Kidney tubule cell (primary cell): ENCODE measurements at regions not wholly inside any gene's neighbourhood (a gene's known extent, or its start where the extent isn't known, plus 50 kb on each side); places are given as distances from the start of the nearest gene placed in this dataset.
"Not testable (repeated sequence)": the region's sequence is repeated elsewhere in the genome, so short reads cannot be mapped to it uniquely, and the experiment has no call there.

Experiments
- DNase-seq: peaks from one replicate; pipeline ENCODE4 v3.0.0-alpha.2; 2018; ENCODE audit warnings: low spot score

DNA sequence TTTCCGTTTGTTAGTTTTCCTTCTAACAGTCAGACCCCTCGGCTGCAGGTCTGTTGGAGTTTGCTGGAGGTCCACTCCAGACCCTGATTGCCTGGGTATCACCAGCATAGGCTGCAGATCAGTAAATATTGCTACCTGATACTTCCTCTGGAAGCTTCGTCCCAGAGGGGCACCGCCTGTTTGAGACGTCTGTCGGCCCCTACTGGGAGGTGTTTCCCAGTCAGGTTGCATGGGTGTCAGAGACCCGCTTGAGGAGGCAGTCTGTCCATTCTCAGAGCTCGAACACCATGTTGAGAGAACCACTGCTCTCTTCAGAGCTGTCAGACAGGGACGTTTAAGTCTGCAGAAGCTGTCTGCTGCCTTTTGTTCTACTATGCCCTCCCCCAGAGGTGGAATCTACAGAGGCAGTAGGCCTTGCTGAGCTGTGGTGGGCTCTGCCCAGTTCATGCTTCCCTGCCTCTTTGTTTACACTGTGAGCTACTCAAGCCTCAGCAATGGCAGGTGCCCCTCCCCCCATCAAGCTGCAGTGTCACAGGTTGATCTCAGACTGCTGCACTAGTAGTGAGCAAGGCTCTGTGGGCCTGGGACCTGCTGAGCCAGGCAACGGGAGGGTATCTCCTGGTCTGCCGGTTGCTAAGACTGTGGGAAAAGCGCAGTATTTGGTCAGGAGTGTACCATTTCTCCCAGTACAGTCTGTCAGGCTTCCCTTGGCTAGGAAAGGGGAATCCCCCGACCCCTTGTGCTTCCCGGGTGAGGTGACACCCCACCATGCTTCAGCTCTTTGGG is 74.4 kb upstream of the TOP3B start:
- DNase-seq = not testable (repeated sequence)

DNA sequence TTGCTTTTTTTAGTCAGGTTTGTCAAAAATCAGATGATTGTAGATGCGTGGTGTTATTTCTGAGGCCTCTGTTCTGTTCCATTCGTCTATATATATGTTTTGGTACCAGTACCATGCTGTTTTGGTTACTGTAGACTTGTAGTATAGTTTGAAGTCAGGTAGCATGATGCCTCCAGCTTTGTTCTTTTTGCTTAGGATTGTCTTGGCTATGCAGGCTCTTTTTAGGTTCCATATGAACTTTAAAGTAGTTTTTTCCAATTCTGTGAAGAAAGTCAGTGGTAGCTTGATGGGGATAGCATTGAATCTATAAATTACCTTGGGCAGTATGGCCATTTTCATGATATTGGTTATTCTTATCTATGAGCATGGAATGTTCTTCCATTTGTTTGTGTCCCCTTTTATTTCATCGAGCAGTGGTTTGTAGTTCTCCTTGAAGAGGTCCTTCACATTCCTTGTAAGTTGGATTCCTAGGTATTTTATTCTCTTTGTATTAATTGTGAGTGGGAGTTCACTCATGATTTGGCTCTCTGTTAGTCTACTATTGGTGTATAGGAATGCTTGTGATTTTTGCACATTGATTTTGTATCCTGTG is 70.1 kb upstream of the TOP3B start:
- DNase-seq = not testable (repeated sequence)

DNA sequence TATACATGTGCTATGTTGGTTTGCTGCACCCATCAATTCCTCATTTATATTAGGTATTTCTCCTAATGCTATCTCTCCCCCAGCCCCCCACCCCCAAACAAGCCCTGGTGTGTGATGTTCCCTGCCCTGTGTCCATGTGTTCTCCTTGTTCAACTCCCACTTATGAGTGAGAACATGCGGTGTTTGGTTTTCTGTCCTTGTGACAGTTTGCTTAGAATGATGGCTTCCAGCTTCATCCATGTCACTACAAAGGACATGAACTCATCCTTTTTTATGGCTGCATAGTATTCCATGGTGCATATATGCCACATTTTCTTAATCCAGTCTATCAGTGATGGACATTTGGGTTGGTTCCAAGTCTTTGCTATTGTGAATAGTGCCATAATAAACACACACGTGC is 68.4 kb upstream of the TOP3B start:
- DNase-seq = not testable (repeated sequence)

DNA sequence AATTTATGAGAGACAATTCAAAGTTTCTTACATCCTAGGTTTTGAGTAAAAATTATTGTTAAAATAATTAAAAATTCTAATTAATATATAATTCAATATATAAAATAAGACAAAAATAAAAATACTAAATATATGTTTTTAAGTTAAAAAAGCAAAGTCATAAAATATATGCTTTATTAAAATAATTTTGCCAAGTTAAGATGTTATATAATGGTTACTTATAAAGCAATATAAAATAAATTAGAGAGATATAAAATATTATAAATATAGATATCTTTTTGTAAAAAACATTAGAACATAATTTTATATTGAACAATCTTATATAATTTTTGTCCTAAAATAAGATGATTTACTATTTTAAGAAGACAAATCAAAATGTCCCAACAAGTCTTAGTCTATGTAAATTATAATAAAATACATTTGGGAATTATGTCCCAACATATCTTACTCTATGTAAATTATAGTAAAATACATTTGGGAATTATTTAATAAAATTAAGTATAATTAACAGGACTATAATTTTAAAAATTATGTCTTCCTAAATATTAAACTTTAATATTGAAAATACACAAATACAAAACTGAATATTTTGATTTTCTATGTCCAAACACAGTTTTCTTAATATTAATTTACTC is 67.7 kb upstream of the TOP3B start:
- DNase-seq = no peak

DNA sequence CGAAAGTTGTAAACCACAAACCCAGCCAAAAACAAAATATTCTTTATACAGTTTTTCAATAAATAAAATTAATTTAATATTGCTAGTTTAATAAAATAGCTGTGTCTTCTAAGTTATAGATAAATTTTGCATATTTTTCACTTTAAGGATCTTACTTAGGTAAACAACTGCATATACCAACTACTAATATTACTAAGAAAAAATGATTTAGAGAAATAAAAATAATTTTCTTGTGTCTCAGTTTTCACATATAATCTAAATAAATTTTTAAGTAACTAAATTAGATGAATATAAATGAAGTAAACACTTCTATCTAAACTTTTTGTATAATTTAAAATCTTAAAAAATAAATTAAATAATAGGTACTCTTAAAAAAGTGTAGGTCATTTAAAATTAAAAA is 67.1 kb upstream of the TOP3B start:
- no peak for DNase-seq

DNA sequence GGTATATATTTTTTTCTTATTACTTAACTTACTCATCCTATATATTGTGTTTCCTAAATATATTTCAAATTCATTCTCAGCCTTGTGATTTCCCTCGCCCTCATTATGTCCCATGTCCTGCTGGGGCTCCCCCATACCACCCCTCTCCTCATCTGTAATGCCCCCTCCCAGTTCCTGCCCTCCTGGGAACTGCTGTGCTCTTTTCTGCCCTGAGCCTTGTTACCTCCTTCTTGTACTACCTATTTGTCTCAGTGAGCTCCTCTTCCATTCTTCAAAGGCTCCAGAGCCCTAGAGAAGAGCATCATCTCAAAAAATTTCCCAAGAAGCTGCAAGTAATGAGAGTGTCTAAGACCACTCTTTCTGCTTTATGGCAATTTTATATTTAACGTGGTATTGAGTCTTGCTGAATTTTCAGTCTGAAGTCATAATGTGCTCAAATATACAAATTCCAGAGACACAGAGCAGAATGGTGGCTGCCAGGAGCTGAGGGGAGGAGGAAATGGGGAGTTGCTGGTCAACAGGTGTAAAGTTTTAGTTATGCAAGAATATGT is 66.5 kb upstream of the TOP3B start:
- no peak for DNase-seq

DNA sequence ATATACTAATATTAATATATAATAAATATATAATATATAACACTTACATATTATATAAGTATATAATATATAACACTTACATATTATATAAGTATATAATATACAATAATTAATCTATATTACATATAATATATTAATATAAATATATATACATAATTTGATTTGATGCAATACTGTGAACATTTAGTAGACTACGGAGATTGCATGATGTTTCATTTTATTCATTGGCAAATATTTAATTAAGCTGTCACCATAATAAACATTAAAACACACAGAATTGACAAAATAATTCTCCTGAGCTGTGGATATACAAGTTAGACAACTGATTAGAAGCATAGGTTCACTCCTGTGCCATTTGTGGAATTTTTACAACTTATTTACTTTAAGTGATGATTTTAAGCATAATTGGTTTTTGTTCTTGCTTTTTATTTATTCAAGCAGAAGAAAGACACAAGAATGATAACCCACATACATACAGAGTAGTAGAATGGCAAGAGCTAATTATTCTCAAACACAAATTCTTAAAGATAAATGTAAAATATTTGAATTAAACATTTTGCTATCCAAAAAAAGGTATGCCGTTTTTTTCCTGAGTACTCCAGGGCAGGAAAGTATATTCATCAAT is 65.8 kb upstream of the TOP3B start:
- DNase-seq = no peak

DNA sequence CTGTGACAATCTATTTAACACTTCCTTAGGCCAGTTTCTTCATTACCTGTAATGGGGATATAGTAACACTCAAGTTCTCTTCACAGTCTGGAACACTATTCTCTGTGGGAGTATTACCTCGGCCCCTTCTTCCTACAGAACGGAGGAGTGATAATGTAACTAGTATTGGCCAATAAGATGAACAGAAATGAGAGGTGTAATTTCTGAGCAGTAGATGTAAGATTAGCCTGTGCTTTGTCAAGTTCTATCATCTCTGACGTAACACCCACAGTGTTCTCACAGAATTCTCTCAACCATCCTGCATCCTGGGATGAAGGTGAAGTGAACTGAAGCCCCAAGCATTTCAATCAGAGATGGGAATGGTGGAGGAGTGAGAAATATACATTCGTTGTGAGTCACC is 65.2 kb upstream of the TOP3B start:
- DNase-seq = no peak

DNA sequence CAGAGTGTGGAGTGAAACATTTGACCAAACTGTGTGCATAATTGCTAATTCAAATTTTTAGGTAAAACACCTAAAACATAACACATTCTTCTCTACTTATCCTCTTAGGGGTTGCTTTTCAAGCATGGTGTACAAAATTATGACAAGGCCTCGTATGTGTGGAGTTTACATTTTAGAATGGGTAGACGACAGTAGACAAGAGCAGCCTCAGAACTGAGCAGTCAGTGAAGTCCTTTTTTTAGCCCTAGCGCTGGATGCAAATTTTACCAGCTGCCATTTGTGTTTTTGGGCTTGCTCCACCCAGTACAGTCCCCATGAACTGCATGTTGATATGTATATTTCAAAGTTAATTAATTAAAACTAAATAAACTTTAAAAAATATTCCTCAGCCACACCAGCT is 64.7 kb upstream of the TOP3B start:
- no peak for DNase-seq

DNA sequence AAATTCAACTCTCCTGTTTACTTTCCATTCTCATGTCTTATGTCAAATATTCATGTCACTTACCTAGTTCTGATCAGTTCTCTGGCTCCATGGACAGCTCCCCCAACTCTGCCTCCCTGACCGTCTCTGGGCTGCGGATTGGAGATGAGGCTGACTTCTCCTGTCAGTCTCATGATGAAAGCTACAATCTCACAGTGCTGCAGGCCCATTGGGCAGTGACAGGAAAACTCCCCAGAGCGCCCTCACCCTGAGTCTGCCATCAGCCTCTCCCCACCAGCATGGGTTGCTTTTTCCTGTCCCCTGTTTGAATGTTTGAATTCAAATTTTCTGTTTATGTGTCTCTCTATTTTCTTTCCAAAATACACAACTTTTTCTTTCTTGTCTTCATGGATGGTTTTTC is 63.8 kb upstream of the TOP3B start:
- no peak for DNase-seq

DNA sequence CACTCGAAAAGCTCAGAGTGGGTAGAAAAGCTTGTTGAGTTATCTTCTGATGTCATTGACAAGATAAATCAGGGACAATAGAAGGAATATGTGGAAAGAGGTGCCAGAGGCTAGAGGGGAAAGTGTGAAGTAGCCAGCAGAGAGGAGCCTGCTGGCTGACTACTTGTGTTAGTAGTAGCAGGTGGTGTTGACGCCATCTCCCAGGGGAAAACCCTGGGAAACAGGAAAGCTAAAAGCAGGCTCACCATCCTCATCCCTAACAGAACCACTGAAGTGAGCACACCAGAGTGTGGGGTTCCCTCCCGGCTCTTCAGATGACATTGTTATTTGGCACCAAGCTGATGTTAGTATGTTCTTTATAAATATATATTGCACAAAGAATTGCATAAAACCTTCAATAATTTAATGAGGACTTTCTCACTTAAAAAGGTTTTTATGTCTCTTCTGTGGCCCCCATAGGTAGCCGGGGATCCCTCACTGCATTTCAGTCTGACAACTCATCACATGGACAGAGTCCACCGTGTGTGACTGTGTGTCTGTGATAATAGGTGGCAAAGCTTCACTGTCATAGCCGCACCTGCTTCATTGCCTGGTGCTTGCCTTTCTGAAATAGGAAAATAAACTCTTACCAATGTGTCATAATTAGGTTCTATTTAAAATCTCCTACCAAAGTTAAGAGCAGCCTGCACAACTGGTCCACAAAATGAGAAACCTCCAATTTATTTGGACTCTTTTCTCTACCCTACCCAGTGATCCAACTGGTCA is 63.2 kb upstream of the TOP3B start:
- DNase-seq = no peak

DNA sequence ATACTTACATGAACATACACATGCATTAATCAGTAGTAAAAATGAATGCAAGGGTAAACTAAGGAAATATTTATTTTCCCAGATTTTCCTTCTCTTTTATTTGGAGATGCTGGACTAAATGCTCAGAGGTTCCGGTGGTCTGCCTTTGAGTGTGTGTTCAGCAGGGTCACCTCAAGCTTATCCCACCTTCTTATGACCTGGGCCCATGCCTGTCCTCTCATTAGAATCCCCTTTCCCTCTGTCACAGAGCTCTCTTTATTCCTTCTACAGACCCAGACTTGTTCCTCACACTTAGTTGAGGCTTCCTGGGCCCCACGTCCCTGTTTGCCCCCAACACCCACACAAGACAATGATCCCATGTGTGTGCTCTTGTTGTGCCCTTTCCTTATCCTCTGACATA is 61.6 kb upstream of the TOP3B start:
- no peak for DNase-seq

DNA sequence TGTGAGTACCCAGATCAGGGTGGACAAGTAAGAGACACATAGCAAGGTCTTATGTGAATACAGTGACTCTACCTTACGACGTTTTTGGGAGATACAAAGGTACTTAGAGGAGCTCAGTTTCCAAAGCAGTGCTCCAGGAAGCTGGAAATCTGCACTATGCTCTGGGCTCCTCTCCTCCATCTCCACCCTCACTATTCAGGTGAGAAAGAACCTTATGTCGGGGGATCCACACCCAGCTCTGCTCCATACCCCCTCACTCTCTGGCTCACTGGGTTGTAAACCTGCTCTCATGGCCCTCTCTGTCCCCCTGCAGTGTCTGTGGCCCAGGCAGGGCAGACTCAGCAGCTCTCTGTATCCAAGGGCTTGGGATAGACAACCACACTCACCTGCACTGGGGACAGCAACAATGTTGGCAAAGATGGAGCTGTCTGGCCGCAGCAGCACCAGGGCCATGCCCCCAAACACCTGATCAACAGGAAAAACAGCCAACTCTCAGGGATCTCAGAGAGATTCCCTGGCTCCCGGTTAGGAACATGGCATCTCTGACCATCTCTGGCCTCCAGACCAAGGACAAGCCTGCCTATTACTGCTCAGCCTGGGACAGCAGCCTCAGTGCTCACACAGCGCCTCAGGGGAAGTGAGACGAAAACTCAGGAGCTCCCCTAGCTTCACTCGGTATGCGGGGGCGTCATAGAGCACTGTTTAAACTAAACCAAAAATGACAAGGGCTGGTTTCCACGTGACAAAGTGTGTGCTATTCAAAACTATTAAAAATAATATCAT is 60.9 kb upstream of the TOP3B start:
- no peak for DNase-seq

DNA sequence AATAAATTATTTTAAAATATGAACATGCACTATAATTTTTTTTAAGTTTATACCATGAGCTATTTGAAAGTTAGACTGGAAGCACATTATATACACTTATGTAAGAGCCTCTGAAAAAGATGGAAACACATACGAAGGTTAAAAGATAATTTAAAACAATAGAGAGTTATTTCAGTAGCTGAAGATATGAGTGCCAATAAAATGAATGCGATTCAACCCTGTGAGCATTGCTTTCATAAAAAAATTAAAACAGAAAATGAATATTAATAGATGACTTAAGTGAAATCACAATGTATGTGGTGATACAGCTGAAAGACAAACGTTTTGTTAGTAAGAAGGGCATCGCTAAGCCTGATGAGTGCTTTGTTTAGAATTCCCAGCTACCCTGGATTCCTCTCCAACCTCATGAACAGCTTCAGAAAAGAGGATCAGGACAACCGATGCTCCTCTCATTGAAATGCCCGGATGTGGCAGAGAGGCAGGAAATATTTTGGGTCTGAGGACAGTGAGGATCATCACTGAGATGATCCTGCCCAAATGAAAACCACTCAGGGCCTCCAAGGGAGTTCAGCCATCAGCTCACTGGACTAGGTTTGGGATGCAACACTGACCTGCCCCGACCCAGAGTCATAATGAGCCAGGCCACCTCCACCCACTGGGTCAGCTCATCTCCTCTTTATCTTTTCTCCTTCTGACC is 60.2 kb upstream of the TOP3B start:
- no peak for DNase-seq

DNA sequence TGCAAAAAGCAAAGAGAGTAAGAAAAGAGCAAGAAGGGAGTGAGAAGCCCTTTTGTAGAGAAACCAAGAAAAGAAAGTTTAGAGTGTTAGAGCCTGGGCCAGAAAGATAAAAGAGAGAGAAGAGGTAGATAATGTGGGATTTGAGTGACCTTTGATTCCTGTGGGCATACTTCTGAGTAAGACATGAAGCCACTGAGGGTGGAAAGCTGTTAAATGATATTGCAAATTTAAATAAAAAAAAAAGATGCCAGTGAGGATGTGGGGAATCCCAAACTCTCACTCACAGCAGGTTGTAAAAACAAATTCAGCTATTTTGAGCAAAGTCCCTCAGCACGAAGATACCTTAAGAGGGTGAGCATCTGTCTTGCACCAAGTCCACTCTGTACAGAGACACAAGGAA is 59.4 kb upstream of the TOP3B start:
- no peak for DNase-seq

DNA sequence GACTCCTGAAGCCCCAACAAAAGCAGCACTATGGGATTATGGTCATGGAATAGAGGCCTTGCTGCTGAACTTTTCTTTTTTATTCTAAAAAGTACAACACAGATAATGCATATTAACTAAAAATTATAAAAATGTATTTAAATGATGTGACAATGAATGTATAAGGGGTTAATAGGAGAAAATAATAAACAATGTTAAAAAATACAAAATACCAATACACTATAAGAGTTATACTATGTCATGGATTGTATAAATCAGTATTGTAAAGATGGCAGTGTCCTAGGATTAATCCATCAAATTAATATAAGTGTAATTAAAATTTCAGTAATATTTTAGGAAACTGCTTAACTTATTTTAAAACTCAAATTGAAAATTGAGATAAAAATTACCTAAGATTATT is 58.3 kb upstream of the TOP3B start:
- DNase-seq = no peak

DNA sequence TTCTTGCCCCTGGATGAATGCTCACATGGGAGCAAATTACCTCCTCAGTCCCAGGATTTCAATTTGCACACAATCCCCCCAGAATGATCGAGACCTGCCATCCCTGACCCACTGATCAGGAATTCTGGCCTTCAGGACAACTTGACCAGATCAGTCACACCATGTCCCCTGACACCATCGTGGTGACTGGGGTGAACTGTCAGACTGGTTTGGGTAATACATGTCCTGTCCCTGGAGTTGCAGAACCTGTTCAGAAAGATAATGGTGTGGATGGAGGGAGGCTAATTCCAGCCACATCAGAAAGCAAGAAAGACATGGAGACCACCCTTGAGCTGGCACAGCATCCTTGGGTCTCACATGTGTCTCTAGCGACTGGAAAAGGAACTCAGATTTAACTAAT is 57.9 kb upstream of the TOP3B start:
- no peak for DNase-seq

DNA sequence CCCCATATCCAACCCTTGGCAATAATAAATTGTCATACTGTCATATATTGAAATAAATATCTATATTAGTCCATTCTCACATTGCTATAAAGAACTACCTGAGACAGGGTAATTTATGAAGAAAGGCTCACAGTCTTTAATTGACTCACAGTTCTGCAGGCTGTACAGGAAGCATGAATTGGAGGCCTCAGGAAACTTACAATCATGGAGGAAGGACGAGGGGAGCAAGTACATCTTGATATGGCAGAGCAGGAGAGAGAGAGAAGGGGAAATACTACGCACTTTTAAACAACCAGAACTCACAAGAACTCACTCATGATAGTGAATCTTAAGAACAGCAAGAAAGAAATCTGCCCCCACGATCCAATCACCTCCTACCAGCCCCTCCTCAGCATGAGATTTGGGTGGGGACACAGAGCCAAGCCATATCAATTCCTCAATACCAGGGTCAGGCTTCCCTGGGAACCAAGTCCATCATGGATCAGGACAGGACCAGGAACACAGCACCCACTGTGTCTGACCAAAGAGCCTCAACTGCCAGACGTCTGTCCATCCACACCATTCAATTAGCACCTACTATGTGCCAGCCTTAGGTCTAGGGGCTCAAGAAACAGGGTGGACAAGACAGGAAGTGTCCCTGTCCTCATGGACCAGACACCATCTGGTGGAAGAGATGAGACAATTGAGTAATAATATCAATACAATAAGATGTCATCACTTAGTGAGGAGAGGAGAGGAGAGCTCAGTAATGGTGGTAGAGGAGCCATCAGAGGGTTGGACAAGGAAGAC is 56.9 kb upstream of the TOP3B start:
- no peak for DNase-seq

DNA sequence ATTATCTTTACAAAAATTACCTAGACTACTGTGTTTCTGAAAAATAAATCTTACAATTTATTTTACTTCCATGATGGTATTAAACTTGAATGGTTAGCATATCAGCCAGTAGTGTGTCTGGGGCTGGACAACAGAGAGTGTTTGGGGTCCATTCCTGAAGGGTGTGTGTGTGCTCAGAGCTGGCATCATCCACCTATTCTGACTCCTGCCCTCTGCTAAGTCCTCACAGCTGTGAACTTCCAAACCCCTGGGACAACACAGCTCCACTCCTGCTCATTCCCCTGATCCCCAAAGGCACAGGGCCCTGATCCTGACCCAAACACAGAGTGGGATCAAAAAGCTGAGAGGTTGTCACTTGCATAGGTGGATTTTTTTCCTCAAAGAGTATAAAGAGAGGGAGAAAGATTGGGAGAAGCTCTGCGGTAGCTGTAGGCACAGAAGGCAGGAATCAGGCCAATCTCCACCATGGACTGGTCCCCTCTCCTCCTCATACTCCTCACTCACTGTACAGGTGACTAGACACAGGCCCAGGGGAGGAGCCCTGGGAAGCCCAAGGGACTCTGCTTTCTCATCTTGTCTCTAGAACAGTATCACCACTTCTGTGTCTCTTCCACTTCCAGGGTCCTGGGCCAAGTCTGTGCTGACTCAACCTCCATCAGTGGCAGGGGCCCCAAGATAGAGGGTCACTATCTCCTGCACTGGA is 55.7 kb upstream of the TOP3B start:
- no peak for DNase-seq
